ENCODE measurements at regions not wholly inside any gene's neighbourhood (a gene's known extent, or its start where the extent isn't known, plus 50 kb on each side); places are given as distances from the start of the nearest gene placed in this dataset.
"Not testable (repeated sequence)": the region's sequence is repeated elsewhere in the genome, so short reads cannot be mapped to it uniquely, and the experiment has no call there.

GRCh38 chrX:38959736-38960135 is 158.5 kb downstream of the MID1IP1 start:
- Histone ChIP-seq H3K4me1 (ENCODE audit: insufficient read depth) (peaks cover 3% of the 10 kb centered on the region), H3K36me3 (no peaks in the 10 kb centered on the region), H3K4me3 (no peak overlapping the region), H3K9me3 (no peaks in the 10 kb centered on the region), H3K27ac (no peak overlapping the region), H3K27me3 (no peaks in the 10 kb centered on the region)
- intact Hi-C loops (cut with DNase I): no loop called here
- TF ChIP-seq EP300 (IDR thresholded peaks at IDR 0.05) (no peak), CTCF (IDR thresholded peaks at IDR 0.05) (no peak), POLR2A (IDR thresholded peaks at IDR 0.05) (no peak)
- no peak for DNase-seq
- WGBS, 3 donors: 27 to 47% (median 29%) methylated on average over 1 of the region's 1 CpG

DNA sequence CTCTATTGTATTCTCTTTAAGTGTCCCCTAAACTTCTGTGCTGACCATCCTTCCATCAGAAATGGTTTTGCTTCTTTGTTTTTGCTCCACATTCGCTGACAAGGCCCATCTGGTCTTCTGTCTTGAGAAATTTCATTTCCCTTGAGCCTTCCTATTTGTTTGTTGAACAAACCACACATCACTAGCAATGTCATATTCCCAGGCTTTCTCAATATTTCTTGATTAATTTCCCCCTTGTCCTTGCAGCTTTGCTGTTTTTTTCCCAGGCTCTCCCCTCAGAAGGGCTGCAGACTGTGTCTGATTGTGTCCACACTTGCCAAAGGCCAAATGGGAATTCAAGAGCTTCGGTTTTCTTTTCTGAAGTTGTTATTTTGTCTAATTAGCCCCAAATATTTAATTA is 158.9 kb downstream of the MID1IP1 start:
- WGBS, 3 donors: 23 to 27% (median 24%) methylated on average over 2 of the region's 2 CpGs
- H3K4me1 ChIP-seq (ENCODE audit: insufficient read depth): peaks cover 3% of the 10 kb centered on the region
- H3K36me3 ChIP-seq: no peaks in the 10 kb centered on the region
- H3K27ac ChIP-seq: no peak overlapping the region
- no peak overlapping the region for H3K4me3 ChIP-seq
- TF ChIP-seq POLR2A (IDR thresholded peaks at IDR 0.05): no peak
- no peak for TF ChIP-seq CTCF (IDR thresholded peaks at IDR 0.05)
- TF ChIP-seq EP300 (IDR thresholded peaks at IDR 0.05): no peak
- intact Hi-C loops (cut with DNase I): no loop called here
- H3K27me3 ChIP-seq: no peaks in the 10 kb centered on the region
- DNase-seq: peak in 1 of 5 donors; percentile 18
- H3K9me3 ChIP-seq: no peaks in the 10 kb centered on the region

DNA sequence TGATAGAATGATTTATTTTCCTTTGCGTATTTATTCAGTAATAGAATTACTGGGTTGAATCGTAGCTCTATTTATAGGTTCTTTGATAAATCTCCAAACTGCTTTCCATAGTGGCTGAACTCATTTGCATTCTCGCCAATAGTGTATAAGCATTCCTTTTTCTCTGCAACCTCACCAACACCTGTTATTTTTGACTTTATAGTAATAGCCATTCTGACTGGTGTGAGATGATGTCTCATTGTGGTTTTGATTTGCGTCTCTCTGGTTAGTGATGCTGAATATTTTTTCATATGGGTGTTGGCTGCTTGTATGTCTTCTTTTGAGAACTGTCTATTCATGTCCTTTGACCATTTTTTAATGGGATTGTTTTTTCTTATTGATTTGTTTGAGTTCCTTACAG is 160.7 kb downstream of the MID1IP1 start:
- no peaks in the 10 kb centered on the region for H3K36me3 ChIP-seq
- no peak for TF ChIP-seq POLR2A (IDR thresholded peaks at IDR 0.05)
- TF ChIP-seq EP300 (IDR thresholded peaks at IDR 0.05): no peak
- no peak for TF ChIP-seq CTCF (IDR thresholded peaks at IDR 0.05)
- 82 to 87% (median 86%) methylated on average over 4 of the region's 4 CpGs for WGBS, 3 donors

DNA sequence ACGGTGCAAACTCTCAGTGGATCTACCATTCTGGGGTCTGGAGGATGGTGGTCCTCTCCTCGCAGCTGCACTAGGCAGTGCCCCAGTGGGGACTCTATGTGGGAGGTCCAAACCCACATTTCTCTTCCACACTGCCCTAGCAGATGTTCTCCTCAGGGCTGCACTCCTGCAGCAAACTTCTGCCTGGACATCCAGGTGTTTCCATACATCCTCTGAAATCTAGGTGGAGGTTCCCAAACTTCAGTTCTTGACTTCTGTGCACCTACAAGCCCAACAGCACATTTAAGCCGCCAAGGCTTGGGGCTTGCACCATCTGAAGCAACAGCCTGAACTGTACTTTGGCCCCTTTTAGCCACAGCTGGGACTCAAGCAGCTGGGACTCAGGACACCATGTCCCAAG is 162.0 kb downstream of the MID1IP1 start:
- H3K4me1 ChIP-seq (ENCODE audit: insufficient read depth); DNase-seq; H3K4me3 ChIP-seq; H3K9me3 ChIP-seq; H3K27me3 ChIP-seq; H3K27ac ChIP-seq; H3K36me3 ChIP-seq; intact Hi-C loops (cut with DNase I): not testable (repeated sequence)
- 72 to 92% (median 79%) methylated on average over 3 of the region's 3 CpGs for WGBS, 3 donors

More for the DNA sequence above, 160.7 kb downstream of the MID1IP1 start:
- no peak overlapping the region for H3K27ac ChIP-seq
- peaks cover 3% of the 10 kb centered on the region for H3K4me1 ChIP-seq (ENCODE audit: insufficient read depth)
- no peaks in the 10 kb centered on the region for H3K27me3 ChIP-seq
- H3K4me3 ChIP-seq: no peak overlapping the region
- no peaks in the 10 kb centered on the region for H3K9me3 ChIP-seq
- no peak for DNase-seq
- intact Hi-C loops (cut with DNase I): no loop called here

DNA sequence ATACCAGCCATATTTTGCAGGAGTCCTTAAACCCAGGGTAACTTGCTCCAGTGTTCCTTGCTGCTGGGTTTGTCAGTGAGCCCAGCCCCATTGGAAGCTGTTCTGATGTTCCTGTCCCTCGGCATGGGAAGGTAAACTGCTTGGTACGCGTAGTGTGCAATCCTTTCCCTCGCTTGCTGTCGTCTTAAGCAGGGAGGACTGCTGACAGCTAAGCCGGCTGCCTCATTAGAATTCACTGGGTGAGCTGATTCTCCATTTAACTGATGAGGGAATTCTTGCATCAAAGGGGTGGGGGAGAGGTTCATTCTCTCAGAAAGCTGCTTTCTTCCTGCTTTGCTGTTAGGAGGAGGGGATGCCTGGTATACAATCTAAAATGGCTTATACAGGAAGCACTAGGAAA is 164.6 kb downstream of the MID1IP1 start:
- Histone ChIP-seq H3K27ac (no peak overlapping the region), H3K4me1 (ENCODE audit: insufficient read depth) (no peaks in the 10 kb centered on the region), H3K9me3 (no peaks in the 10 kb centered on the region), H3K27me3 (no peaks in the 10 kb centered on the region), H3K36me3 (no peaks in the 10 kb centered on the region), H3K4me3 (no peak overlapping the region)
- TF ChIP-seq EP300 (IDR thresholded peaks at IDR 0.05) (no peak), POLR2A (IDR thresholded peaks at IDR 0.05) (no peak), CTCF (IDR thresholded peaks at IDR 0.05) (no peak)
- intact Hi-C loops (cut with DNase I): no loop called here
- DNase-seq: no peak
- 37 to 49% (median 38%) methylated on average over 6 of the region's 6 CpGs for WGBS, 3 donors

All from ovary (tissue), 7 donors.